HG03442 (cell line): ENCODE measurements at regions not wholly inside any gene's neighbourhood (a gene's known extent, or its start where the extent isn't known, plus 50 kb on each side); places are given as distances from the start of the nearest gene placed in this dataset.

ENCODE experiments used
- ATAC-seq: cut with Tn5 transposase; IDR thresholded peaks from one replicate; pipeline ENCODE4 v1.9.1; 2021; ENCODE audit warnings: mild to moderate bottlenecking, moderate library complexity; ENCODE audit not compliant: unreplicated experiment

- no peak for ATAC-seq
These were observed 479.8 kb upstream of the GOT2 start for GRCh38 chr16:59213952-59214351.

- ATAC-seq, result no peak
These were observed 478.4 kb upstream of the GOT2 start for GRCh38 chr16:59212492-59213024.

GRCh38 chr16:59210955-59211541, 476.9 kb upstream of the GOT2 start:
- ATAC-seq, result no peak

- ATAC-seq, result no peak
These were observed 471.3 kb upstream of the GOT2 start for GRCh38 chr16:59205403-59205802.

- ATAC-seq, result no peak
These were observed 470.5 kb upstream of the GOT2 start for GRCh38 chr16:59204589-59204988.

- no peak for ATAC-seq
These were observed 468.2 kb upstream of the GOT2 start for GRCh38 chr16:59202233-59202862.

- no peak for ATAC-seq
These were observed 467.7 kb upstream of the GOT2 start for GRCh38 chr16:59201821-59202220.

GRCh38 chr16:59201160-59201559, 467.0 kb upstream of the GOT2 start:
- no peak for ATAC-seq

- ATAC-seq, result no peak
These were observed 464.4 kb upstream of the GOT2 start for GRCh38 chr16:59198487-59198886.

GRCh38 chr16:59195242-59195641, 461.1 kb upstream of the GOT2 start:
- no peak for ATAC-seq

- ATAC-seq, result no peak
These were observed 459.5 kb upstream of the GOT2 start for GRCh38 chr16:59193637-59194036.

- peak; percentile 77 for ATAC-seq
These were observed 458.6 kb upstream of the GOT2 start for GRCh38 chr16:59192551-59193199.

GRCh38 chr16:59190731-59191130, 456.6 kb upstream of the GOT2 start:
- ATAC-seq, result no peak

- ATAC-seq, result no peak
These were observed 453.9 kb upstream of the GOT2 start for GRCh38 chr16:59188029-59188428.

- no peak for ATAC-seq
These were observed 447.8 kb upstream of the GOT2 start for GRCh38 chr16:59181821-59182420.

GRCh38 chr16:59180083-59180476, 446.0 kb upstream of the GOT2 start:
- no peak for ATAC-seq

GRCh38 chr16:59179446-59180082, 445.4 kb upstream of the GOT2 start:
- ATAC-seq, result no peak

- ATAC-seq, result no peak
These were observed 439.3 kb upstream of the GOT2 start for GRCh38 chr16:59173408-59173831.

- ATAC-seq, result no peak
These were observed 436.1 kb upstream of the GOT2 start for GRCh38 chr16:59170099-59170712.

- ATAC-seq, result no peak
These were observed 435.1 kb upstream of the GOT2 start for GRCh38 chr16:59169168-59169567.
